HL-60 (cell line): ENCODE measurements at regions not wholly inside any gene's neighbourhood (a gene's known extent, or its start where the extent isn't known, plus 50 kb on each side); places are given as distances from the start of the nearest gene placed in this dataset.

Experiments used
- DNase-seq, 2 experiments: peaks; one replicate each; pipeline ENCODE4 v3.0.0-alpha.2; 2010 to 2020; ENCODE audit warnings: low read depth in 1 of 2, low spot score in 1 of 2
- H3K27ac ChIP-seq: fragments of 250-450 bp; sonication (Bioruptor Pico); replicated peaks from 2 replicates; pipeline ENCODE4 v1.5.1; 2020; ENCODE audit warnings: mild to moderate bottlenecking, moderate library complexity
- H3K27me3 ChIP-seq: fragments of 250-450 bp; sonication (Bioruptor Pico); 2 replicates; pipeline ENCODE4 v1.5.1; 2021; ENCODE audit warnings: mild to moderate bottlenecking, moderate library complexity; ENCODE audit not compliant: insufficient read depth, poor library complexity, severe bottlenecking
- H3K4me3 ChIP-seq: replicated peaks from 2 replicates; pipeline ENCODE4 v1.5.1; 2011; ENCODE audit warnings: mild to moderate bottlenecking, control low read depth, low read length; ENCODE audit not compliant: insufficient read depth
- GABPA ChIP-seq: IDR thresholded peaks from 2 replicates; pipeline ENCODE4 v1.6.1; 2012; ENCODE audit warnings: low read depth
- POLR2AphosphoS5 ChIP-seq: IDR thresholded peaks from 2 replicates; pipeline ENCODE4 v1.6.1; 2012; ENCODE audit warnings: low read depth
- SPI1 ChIP-seq: IDR thresholded peaks from 2 replicates; pipeline ENCODE4 v1.6.1; 2012; ENCODE audit warnings: low read depth, mild to moderate bottlenecking, borderline replicate concordance
- TF ChIP-seq, protein P1 (sequence below): IDR thresholded peaks from one replicate; pipeline ENCODE4 v1.5.1; 2011; ENCODE audit warnings: low read length, control low read depth, inconsistent platforms; ENCODE audit not compliant: insufficient read depth
- TF ChIP-seq, protein P2 (sequence below): IDR thresholded peaks from 2 replicates; pipeline ENCODE4 v1.6.1; 2012; ENCODE audit warnings: low read depth; ENCODE audit not compliant: insufficient replicate concordance

DNA sequence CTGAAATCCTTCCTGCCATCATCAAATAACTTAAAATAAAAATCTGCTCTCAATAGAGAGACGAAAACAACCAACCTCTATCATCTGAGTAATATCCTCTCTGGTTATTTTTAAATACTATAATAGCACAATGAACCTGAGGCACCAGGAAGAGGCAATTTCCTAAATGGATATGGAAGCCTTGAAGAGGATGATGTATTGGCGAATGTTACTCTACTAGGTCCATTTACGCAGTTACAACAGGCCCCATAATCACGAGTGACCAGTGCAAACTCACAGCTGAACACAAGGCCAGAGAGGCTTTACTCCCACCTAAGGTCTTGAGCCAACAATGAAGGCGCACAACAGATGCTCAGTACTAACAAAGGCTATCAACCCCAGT, 678.8 kb upstream of the NR3C2 start:
- Histone ChIP-seq H3K4me3 (no peak overlapping the region), H3K27me3 (no peaks in the 10 kb centered on the region), H3K27ac (no peak overlapping the region)
- TF ChIP-seq, protein P1, sequence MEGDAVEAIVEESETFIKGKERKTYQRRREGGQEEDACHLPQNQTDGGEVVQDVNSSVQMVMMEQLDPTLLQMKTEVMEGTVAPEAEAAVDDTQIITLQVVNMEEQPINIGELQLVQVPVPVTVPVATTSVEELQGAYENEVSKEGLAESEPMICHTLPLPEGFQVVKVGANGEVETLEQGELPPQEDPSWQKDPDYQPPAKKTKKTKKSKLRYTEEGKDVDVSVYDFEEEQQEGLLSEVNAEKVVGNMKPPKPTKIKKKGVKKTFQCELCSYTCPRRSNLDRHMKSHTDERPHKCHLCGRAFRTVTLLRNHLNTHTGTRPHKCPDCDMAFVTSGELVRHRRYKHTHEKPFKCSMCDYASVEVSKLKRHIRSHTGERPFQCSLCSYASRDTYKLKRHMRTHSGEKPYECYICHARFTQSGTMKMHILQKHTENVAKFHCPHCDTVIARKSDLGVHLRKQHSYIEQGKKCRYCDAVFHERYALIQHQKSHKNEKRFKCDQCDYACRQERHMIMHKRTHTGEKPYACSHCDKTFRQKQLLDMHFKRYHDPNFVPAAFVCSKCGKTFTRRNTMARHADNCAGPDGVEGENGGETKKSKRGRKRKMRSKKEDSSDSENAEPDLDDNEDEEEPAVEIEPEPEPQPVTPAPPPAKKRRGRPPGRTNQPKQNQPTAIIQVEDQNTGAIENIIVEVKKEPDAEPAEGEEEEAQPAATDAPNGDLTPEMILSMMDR = no peak
- no peak for TF ChIP-seq SPI1
- no peak for TF ChIP-seq GABPA
- TF ChIP-seq, protein P2, sequence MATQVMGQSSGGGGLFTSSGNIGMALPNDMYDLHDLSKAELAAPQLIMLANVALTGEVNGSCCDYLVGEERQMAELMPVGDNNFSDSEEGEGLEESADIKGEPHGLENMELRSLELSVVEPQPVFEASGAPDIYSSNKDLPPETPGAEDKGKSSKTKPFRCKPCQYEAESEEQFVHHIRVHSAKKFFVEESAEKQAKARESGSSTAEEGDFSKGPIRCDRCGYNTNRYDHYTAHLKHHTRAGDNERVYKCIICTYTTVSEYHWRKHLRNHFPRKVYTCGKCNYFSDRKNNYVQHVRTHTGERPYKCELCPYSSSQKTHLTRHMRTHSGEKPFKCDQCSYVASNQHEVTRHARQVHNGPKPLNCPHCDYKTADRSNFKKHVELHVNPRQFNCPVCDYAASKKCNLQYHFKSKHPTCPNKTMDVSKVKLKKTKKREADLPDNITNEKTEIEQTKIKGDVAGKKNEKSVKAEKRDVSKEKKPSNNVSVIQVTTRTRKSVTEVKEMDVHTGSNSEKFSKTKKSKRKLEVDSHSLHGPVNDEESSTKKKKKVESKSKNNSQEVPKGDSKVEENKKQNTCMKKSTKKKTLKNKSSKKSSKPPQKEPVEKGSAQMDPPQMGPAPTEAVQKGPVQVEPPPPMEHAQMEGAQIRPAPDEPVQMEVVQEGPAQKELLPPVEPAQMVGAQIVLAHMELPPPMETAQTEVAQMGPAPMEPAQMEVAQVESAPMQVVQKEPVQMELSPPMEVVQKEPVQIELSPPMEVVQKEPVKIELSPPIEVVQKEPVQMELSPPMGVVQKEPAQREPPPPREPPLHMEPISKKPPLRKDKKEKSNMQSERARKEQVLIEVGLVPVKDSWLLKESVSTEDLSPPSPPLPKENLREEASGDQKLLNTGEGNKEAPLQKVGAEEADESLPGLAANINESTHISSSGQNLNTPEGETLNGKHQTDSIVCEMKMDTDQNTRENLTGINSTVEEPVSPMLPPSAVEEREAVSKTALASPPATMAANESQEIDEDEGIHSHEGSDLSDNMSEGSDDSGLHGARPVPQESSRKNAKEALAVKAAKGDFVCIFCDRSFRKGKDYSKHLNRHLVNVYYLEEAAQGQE = no peak
- no peak for TF ChIP-seq POLR2AphosphoS5
- no peak for DNase-seq

- H3K27me3 ChIP-seq = no peaks in the 10 kb centered on the region
- TF ChIP-seq, protein P2 = no peak
- TF ChIP-seq POLR2AphosphoS5 (no peak), SPI1 (no peak), GABPA (no peak)
- TF ChIP-seq, protein P1 = no peak
- no peak overlapping the region for H3K4me3 ChIP-seq
- DNase-seq = no peak
- H3K27ac ChIP-seq = no peak overlapping the region
These were observed 678.3 kb upstream of the NR3C2 start for GRCh38 chr4:149120331-149121022.

DNA sequence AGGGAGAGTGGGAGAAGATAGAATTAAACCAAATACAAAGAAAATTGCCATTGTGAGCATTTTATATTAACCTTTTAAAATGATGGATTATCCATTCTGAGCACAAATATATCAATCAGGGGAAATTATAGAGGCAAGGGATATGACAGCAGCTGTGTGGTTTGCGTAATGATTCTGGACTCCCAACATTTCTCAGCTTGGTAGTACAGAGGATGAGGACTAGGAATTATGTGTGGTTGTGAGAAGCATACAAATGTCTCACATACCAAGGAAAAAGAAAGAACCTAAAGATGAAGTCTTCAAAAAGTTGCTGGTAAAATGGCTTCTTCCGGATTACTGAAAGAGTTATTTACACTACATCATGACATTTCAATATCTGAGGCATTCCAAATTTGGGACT, 674.6 kb upstream of the NR3C2 start:
- H3K27ac ChIP-seq = no peak overlapping the region
- DNase-seq = no peak
- TF ChIP-seq POLR2AphosphoS5 (no peak), SPI1 (no peak), GABPA (no peak)
- TF ChIP-seq, protein P1 = no peak
- TF ChIP-seq, protein P2 = no peak
- H3K4me3 ChIP-seq = no peak overlapping the region
- H3K27me3 ChIP-seq = no peaks in the 10 kb centered on the region
